ENCODE measurements at regions not wholly inside any gene's neighbourhood (a gene's known extent, or its start where the extent isn't known, plus 50 kb on each side); places are given as distances from the start of the nearest gene placed in this dataset.

DNA sequence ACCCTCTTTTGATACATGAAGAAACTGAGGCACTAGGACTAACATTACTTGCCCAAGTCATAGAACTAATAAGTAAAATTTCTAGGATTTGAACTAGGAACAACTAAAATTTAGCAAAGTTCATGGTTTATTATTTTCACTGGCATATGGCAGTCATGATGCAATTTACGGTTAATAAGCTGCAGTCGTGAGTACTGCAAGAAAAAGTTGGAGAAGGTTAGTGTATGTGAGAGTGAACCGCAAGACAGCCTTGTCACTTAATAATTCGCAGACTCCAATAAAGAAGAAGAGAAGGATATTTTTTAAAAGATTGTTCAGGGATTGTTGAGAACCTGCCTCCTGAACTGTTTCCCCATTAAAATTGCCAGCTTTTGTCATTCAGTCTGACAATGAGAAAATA is 663.4 kb upstream of the TENM4 start:
- peaks cover 13% of the 10 kb centered on the region for H3K4me1 Mint-ChIP-seq (ENCODE audit: low read depth)
- no peaks in the 10 kb centered on the region for H3K36me3 Mint-ChIP-seq (ENCODE audit: insufficient read depth)
- no peaks in the 10 kb centered on the region for H3K27me3 Mint-ChIP-seq
- H3K27ac Mint-ChIP-seq, result no peak overlapping the region
- DNase-seq (ENCODE audit: low spot score, unreplicated experiment), result no peak
- no peak overlapping the region for H3K4me3 Mint-ChIP-seq (ENCODE audit: low read depth)
- TF ChIP-seq, protein P1, sequence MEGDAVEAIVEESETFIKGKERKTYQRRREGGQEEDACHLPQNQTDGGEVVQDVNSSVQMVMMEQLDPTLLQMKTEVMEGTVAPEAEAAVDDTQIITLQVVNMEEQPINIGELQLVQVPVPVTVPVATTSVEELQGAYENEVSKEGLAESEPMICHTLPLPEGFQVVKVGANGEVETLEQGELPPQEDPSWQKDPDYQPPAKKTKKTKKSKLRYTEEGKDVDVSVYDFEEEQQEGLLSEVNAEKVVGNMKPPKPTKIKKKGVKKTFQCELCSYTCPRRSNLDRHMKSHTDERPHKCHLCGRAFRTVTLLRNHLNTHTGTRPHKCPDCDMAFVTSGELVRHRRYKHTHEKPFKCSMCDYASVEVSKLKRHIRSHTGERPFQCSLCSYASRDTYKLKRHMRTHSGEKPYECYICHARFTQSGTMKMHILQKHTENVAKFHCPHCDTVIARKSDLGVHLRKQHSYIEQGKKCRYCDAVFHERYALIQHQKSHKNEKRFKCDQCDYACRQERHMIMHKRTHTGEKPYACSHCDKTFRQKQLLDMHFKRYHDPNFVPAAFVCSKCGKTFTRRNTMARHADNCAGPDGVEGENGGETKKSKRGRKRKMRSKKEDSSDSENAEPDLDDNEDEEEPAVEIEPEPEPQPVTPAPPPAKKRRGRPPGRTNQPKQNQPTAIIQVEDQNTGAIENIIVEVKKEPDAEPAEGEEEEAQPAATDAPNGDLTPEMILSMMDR (IDR thresholded peaks at IDR 0.05; ENCODE audit: unreplicated experiment), result no peak
- H3K9me3 Mint-ChIP-seq (ENCODE audit: low read depth), result no peaks in the 10 kb centered on the region

DNA sequence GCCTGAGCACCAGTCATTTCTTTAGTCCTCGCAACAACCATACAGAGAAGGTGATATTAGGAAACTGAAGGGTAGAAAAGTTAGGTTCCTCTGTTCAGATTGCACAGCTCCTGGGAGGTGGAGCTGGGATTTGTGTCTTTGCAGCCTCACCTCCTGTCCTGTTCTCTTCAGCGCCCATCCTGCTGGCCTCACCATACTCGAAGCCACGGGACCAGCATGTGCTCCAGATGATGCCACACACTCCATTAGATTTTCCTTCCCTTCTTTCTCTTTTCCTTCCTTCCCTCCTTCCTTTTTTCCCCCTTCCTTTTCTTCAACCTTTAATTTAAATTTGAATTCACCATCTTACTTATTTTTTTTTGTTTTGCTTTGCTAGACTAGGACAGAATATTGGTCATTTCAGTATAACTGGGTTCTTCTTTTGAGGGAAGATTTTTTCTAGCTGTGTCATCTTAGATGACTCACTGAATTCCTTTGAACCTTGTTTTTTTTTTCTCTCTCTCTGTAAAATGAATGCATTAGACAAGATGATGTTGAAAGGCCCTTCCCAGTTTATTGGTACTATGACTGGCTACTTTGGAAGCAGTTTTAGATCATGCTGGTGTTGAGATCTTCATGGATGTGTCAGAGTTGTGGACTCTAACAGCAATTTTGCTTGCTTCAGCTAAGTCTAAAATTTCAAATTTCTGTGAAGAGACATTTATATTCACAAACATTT is 662.5 kb upstream of the TENM4 start:
- no peak for DNase-seq (ENCODE audit: low spot score, unreplicated experiment)
- Mint-ChIP-seq H3K36me3 (ENCODE audit: insufficient read depth) (no peaks in the 10 kb centered on the region), H3K4me3 (ENCODE audit: low read depth) (no peak overlapping the region), H3K27ac (peak overlapping the region; percentile 2), H3K27me3 (no peaks in the 10 kb centered on the region), H3K4me1 (ENCODE audit: low read depth) (peaks cover 13% of the 10 kb centered on the region), H3K9me3 (ENCODE audit: low read depth) (no peaks in the 10 kb centered on the region)
- TF ChIP-seq, protein P1 (IDR thresholded peaks at IDR 0.05; ENCODE audit: unreplicated experiment), result no peak

DNA sequence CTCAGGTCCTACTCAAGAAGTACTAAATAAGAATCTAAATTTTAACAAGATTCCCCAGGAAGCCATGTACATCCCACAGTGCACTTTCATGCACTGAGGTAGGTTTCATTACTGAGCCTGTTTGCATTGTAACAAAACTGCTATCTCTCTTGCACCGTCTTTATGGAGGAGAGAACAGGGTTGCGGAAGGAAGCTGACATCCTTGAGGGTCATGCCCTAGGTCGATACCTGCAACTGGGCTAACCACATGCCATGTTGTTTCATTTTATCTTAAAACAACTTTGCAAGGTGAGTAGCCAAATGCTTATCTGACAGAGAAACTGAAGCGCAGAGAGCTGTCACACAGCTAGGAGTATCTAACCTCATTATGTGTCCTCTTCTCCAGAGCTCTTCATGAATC is 656.3 kb upstream of the TENM4 start:
- peaks cover 6% of the 10 kb centered on the region for H3K4me1 Mint-ChIP-seq (ENCODE audit: low read depth)
- no peak for DNase-seq (ENCODE audit: low spot score, unreplicated experiment)
- H3K4me3 Mint-ChIP-seq (ENCODE audit: low read depth), result no peak overlapping the region
- H3K27ac Mint-ChIP-seq, result no peak overlapping the region
- TF ChIP-seq, protein P1 (IDR thresholded peaks at IDR 0.05; ENCODE audit: unreplicated experiment), result no peak
- H3K27me3 Mint-ChIP-seq, result no peaks in the 10 kb centered on the region
- H3K36me3 Mint-ChIP-seq (ENCODE audit: insufficient read depth), result no peaks in the 10 kb centered on the region
- no peaks in the 10 kb centered on the region for H3K9me3 Mint-ChIP-seq (ENCODE audit: low read depth)

DNA sequence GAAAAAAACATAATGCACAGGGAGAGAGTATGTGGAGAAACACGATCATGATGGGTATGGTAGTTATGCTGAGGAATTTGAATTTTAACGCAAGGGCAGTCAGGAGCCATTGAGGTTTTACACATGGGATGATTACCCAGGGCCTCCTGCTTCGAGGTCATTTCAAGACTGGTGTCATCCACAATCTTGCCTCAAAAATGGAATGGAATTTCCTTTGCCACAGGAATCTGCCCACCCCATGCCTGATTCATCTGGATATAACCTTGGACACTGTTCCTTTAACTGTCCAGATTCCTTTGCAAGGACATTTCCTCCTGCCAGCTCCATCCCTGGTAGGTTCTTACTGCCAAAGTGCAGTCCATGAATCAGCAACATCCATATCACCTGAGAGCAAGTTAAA is 655.9 kb upstream of the TENM4 start:
- Mint-ChIP-seq H3K27me3 (no peaks in the 10 kb centered on the region), H3K4me3 (ENCODE audit: low read depth) (no peak overlapping the region), H3K9me3 (ENCODE audit: low read depth) (no peaks in the 10 kb centered on the region), H3K36me3 (ENCODE audit: insufficient read depth) (no peaks in the 10 kb centered on the region), H3K4me1 (ENCODE audit: low read depth) (peaks cover 6% of the 10 kb centered on the region), H3K27ac (no peak overlapping the region)
- DNase-seq (ENCODE audit: low spot score, unreplicated experiment), result no peak
- TF ChIP-seq, protein P1 (IDR thresholded peaks at IDR 0.05; ENCODE audit: unreplicated experiment), result no peak

DNA sequence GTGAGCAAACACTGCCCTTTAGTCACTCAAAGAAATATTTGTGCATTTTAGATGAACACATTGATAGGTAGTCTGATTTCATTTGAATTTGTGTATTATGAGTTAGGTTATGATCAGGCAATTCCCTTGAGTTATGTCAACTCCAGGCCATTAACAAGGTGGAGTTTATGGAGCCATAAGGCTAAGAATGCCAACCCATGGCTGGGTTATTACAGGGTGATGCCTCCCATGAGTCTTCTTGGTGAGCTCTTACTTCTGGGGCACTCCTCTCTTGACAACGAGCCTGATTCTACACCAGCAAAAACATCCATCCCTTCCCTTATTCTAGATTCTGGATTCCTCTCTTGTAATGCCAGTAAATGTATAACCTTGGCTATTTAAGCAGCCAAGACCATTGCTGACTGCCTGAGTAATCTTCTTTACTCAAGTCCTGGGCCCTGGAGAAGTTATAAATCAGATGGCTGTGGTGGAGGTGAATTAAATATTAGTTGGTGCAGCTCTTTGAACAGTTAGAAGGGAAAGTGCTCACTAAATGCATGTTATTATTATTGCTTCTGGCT is 645.7 kb upstream of the TENM4 start:
- no peaks in the 10 kb centered on the region for H3K36me3 Mint-ChIP-seq (ENCODE audit: insufficient read depth)
- no peaks in the 10 kb centered on the region for H3K27me3 Mint-ChIP-seq
- DNase-seq (ENCODE audit: low spot score, unreplicated experiment), result no peak
- no peaks in the 10 kb centered on the region for H3K9me3 Mint-ChIP-seq (ENCODE audit: low read depth)
- H3K27ac Mint-ChIP-seq, result no peak overlapping the region
- peaks cover 35% of the 10 kb centered on the region for H3K4me1 Mint-ChIP-seq (ENCODE audit: low read depth)
- H3K4me3 Mint-ChIP-seq (ENCODE audit: low read depth), result no peak overlapping the region
- TF ChIP-seq, protein P1 (IDR thresholded peaks at IDR 0.05; ENCODE audit: unreplicated experiment), result no peak

Data from progenitor cell of endocrine pancreas (in vitro differentiated cells).